Rectal smooth muscle tissue (tissue), 1 donor: ENCODE measurements at regions not wholly inside any gene's neighbourhood (a gene's known extent, or its start where the extent isn't known, plus 50 kb on each side); places are given as distances from the start of the nearest gene placed in this dataset.
A peak's percentile ranks its signal among the peaks of the same experiment; 100 is the strongest.

Experiments used
- H3K27ac ChIP-seq: one replicate; pipeline ENCODE4 v1.7.0; 2013; ENCODE audit warnings: low read depth, low read length, inconsistent platforms
- H3K27me3 ChIP-seq: one replicate; pipeline ENCODE4 v1.7.0; 2013; ENCODE audit warnings: low read length; ENCODE audit not compliant: control insufficient read depth, insufficient read depth
- H3K36me3 ChIP-seq: one replicate; pipeline ENCODE4 v1.7.0; 2013; ENCODE audit warnings: low read length; ENCODE audit not compliant: control insufficient read depth, insufficient read depth
- H3K4me1 ChIP-seq: one replicate; pipeline ENCODE4 v1.7.0; 2013; ENCODE audit warnings: low read length; ENCODE audit not compliant: control insufficient read depth, insufficient read depth
- H3K4me3 ChIP-seq: one replicate; pipeline ENCODE4 v1.7.0; 2013; ENCODE audit warnings: low read length
- H3K9ac ChIP-seq: one replicate; pipeline ENCODE4 v1.7.0; 2013; ENCODE audit warnings: low read length

DNA sequence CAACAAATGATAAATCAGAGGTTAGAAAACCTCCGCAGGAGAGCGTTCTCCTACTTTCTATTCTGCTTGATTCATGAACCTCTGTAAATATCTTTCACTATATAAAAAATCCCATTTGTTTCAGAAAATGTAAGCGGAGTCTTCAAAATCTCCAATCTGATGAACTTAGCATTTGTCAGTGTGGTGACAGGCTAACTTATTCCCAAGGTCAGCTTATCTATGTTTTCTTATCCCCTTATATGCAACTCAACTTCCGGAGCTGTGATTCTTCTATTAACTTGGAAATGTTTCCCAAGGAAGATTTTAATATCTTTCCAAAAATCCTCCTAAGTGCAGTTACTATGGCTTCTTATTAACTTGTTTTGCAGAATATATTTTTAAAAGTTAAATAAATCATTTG lies 87.5 kb upstream of the C1QTNF7 start:
- no peak overlapping the region for H3K9ac ChIP-seq
- no peaks in the 10 kb centered on the region for H3K27me3 ChIP-seq
- H3K36me3 ChIP-seq = no peaks in the 10 kb centered on the region
- peak overlapping the region; percentile 40 for H3K27ac ChIP-seq
- peaks cover 10% of the 10 kb centered on the region for H3K4me1 ChIP-seq
- peak overlapping the region; percentile 42 for H3K4me3 ChIP-seq

- H3K4me1 ChIP-seq = peaks cover 10% of the 10 kb centered on the region
- no peak overlapping the region for H3K27ac ChIP-seq
- H3K27me3 ChIP-seq = no peaks in the 10 kb centered on the region
- no peak overlapping the region for H3K9ac ChIP-seq
- H3K36me3 ChIP-seq = no peaks in the 10 kb centered on the region
- peak overlapping the region; percentile 42 for H3K4me3 ChIP-seq
Measured at GRCh38 chr4:15340902-15341732, 86.7 kb upstream of the C1QTNF7 start.

DNA sequence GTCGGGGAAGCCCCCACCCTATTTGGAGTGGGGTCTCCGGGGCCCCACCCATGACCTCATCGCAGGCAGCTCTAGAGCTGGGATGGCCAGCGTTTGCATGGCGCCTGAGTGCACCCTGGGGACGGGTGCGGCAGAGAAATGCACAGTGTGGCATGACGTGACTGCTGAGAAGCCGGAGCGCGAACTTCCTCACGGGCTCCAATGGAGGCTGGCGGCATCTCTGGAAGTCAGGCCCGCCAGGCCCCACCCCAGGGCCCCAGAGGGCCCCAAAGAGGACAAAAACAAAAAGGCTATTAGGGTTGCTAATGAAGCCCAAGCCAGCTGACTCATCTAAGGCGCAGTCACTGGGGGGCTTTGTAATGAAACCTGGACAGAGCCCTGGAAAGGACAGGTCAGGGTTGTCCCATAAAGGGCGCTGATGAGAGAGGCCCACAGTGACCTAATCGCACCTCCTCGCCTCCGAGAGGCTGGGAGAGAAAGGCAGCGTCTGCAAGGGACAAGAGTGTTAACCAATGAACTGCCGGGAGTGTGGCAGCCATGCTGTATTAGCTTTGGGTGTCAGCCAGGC lies 86.0 kb upstream of the C1QTNF7 start:
- Histone ChIP-seq H3K36me3 (no peaks in the 10 kb centered on the region), H3K27me3 (no peaks in the 10 kb centered on the region), H3K4me1 (peaks cover 10% of the 10 kb centered on the region), H3K4me3 (no peak overlapping the region), H3K27ac (no peak overlapping the region), H3K9ac (no peak overlapping the region)

DNA sequence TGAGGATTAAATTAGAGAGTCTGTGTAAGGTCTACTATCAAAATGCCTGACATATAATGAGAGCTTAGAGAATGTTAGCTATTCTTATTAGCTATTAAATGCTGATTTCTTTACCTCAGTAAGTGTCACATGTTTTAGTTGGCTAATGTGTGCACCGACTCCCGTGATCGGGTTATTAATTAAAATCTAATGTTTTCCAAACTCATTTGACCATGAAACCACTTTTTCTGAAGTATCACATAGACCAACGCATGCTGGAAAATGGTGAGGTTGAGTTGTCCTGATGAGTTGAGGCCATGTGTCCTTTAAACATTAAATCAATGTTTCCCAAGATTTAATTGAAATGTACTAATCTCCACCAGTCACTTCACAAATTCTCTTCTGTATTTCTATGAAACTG lies 84.8 kb upstream of the C1QTNF7 start:
- H3K9ac ChIP-seq = no peak overlapping the region
- H3K36me3 ChIP-seq = no peaks in the 10 kb centered on the region
- peaks cover 10% of the 10 kb centered on the region for H3K4me1 ChIP-seq
- no peaks in the 10 kb centered on the region for H3K27me3 ChIP-seq
- H3K4me3 ChIP-seq = no peak overlapping the region
- H3K27ac ChIP-seq = no peak overlapping the region

- no peak overlapping the region for H3K27ac ChIP-seq
- no peaks in the 10 kb centered on the region for H3K27me3 ChIP-seq
- H3K4me3 ChIP-seq = no peak overlapping the region
- peaks cover 6% of the 10 kb centered on the region for H3K4me1 ChIP-seq
- no peak overlapping the region for H3K9ac ChIP-seq
- no peaks in the 10 kb centered on the region for H3K36me3 ChIP-seq
Measured at GRCh38 chr4:15343581-15343980, 84.3 kb upstream of the C1QTNF7 start.

- H3K9ac ChIP-seq = no peak overlapping the region
Measured at GRCh38 chr4:15344041-15344440, 83.8 kb upstream of the C1QTNF7 start.

GRCh38 chr4:15345134-15345533 lies 82.7 kb upstream of the C1QTNF7 start:
- Histone ChIP-seq H3K27me3 (no peaks in the 10 kb centered on the region), H3K4me1 (peaks cover 2% of the 10 kb centered on the region), H3K9ac (no peak overlapping the region), H3K36me3 (no peaks in the 10 kb centered on the region), H3K4me3 (no peak overlapping the region), H3K27ac (no peak overlapping the region)

More at GRCh38 chr4:15344041-15344440, 83.8 kb upstream of the C1QTNF7 start:
- Histone ChIP-seq H3K27me3 (no peaks in the 10 kb centered on the region), H3K36me3 (no peaks in the 10 kb centered on the region), H3K27ac (no peak overlapping the region), H3K4me3 (no peak overlapping the region), H3K4me1 (peaks cover 6% of the 10 kb centered on the region)

- Histone ChIP-seq H3K27ac (no peak overlapping the region), H3K9ac (no peak overlapping the region), H3K36me3 (no peaks in the 10 kb centered on the region), H3K4me3 (no peak overlapping the region), H3K27me3 (no peaks in the 10 kb centered on the region), H3K4me1 (peaks cover 2% of the 10 kb centered on the region)
Measured at GRCh38 chr4:15348236-15348635, 79.6 kb upstream of the C1QTNF7 start.

- Histone ChIP-seq H3K27me3 (no peaks in the 10 kb centered on the region), H3K4me1 (peaks cover 1% of the 10 kb centered on the region), H3K36me3 (no peaks in the 10 kb centered on the region), H3K4me3 (no peak overlapping the region), H3K9ac (no peak overlapping the region), H3K27ac (no peak overlapping the region)
Measured at GRCh38 chr4:15348695-15349094, 79.1 kb upstream of the C1QTNF7 start.

GRCh38 chr4:15349531-15349935 lies 78.3 kb upstream of the C1QTNF7 start:
- H3K4me3 ChIP-seq = no peak overlapping the region
- H3K4me1 ChIP-seq = no peaks in the 10 kb centered on the region
- H3K27ac ChIP-seq = peak overlapping the region; percentile 7
- no peaks in the 10 kb centered on the region for H3K36me3 ChIP-seq
- no peak overlapping the region for H3K9ac ChIP-seq
- no peaks in the 10 kb centered on the region for H3K27me3 ChIP-seq

GRCh38 chr4:15349965-15350364 lies 77.9 kb upstream of the C1QTNF7 start:
- Histone ChIP-seq H3K4me1 (no peaks in the 10 kb centered on the region), H3K27me3 (no peaks in the 10 kb centered on the region), H3K4me3 (no peak overlapping the region), H3K9ac (no peak overlapping the region), H3K27ac (peak overlapping the region; percentile 7), H3K36me3 (no peaks in the 10 kb centered on the region)

DNA sequence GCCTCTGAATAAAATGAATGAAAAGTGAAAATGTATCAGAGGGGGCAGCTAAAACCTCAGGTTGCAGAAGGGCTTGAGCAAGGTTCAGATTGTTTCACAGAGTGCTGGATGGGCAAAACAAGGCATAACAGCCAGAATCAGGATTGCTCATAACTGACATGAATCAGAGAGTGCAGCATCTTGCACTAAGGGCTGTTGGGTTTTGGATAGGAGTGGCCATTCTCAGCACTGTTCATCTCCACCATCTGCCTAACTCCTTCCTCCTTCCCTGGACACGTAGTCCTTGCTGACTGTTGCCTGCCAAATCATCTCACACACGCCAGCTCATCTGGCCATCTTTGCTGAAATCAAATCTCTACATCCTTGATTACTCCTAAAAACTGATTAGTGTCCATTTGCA lies 75.3 kb upstream of the C1QTNF7 start:
- Histone ChIP-seq H3K36me3 (no peaks in the 10 kb centered on the region), H3K4me3 (no peak overlapping the region), H3K27ac (no peak overlapping the region), H3K4me1 (no peaks in the 10 kb centered on the region), H3K27me3 (no peaks in the 10 kb centered on the region), H3K9ac (no peak overlapping the region)

- H3K27me3 ChIP-seq = no peaks in the 10 kb centered on the region
- H3K4me3 ChIP-seq = no peak overlapping the region
- no peaks in the 10 kb centered on the region for H3K36me3 ChIP-seq
- H3K9ac ChIP-seq = no peak overlapping the region
- no peak overlapping the region for H3K27ac ChIP-seq
- no peaks in the 10 kb centered on the region for H3K4me1 ChIP-seq
Measured at GRCh38 chr4:15353207-15353606, 74.6 kb upstream of the C1QTNF7 start.
